AG10803 (cell line): ENCODE measurements at regions not wholly inside any gene's neighbourhood (a gene's known extent, or its start where the extent isn't known, plus 50 kb on each side); places are given as distances from the start of the nearest gene placed in this dataset.

Experiments
- DNase-seq: peaks from one replicate; pipeline ENCODE4 v3.0.0; 2010; ENCODE audit warnings: low read depth
- H3K4me3 ChIP-seq: 2 replicates; pipeline ENCODE4 v1.5.1; 2011; ENCODE audit warnings: mild to moderate bottlenecking, low read length, control low read depth
- TF ChIP-seq, protein P1 (sequence below): conservative IDR thresholded peaks from 2 replicates; pipeline ENCODE4 v1.5.1; 2011; ENCODE audit warnings: mild to moderate bottlenecking, low read length, control low read depth, inconsistent platforms

- no peak for DNase-seq
- TF ChIP-seq, protein P1, sequence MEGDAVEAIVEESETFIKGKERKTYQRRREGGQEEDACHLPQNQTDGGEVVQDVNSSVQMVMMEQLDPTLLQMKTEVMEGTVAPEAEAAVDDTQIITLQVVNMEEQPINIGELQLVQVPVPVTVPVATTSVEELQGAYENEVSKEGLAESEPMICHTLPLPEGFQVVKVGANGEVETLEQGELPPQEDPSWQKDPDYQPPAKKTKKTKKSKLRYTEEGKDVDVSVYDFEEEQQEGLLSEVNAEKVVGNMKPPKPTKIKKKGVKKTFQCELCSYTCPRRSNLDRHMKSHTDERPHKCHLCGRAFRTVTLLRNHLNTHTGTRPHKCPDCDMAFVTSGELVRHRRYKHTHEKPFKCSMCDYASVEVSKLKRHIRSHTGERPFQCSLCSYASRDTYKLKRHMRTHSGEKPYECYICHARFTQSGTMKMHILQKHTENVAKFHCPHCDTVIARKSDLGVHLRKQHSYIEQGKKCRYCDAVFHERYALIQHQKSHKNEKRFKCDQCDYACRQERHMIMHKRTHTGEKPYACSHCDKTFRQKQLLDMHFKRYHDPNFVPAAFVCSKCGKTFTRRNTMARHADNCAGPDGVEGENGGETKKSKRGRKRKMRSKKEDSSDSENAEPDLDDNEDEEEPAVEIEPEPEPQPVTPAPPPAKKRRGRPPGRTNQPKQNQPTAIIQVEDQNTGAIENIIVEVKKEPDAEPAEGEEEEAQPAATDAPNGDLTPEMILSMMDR, result no peak
Observed at GRCh38 chr3:118337649-118338048, 697.0 kb downstream of the IGSF11 start.

GRCh38 chr3:118347396-118348168, 687.1 kb downstream of the IGSF11 start:
- no peak for DNase-seq
- TF ChIP-seq, protein P1, result no peak
- H3K4me3 ChIP-seq, result no peak overlapping the region

More at GRCh38 chr3:118337649-118338048, 697.0 kb downstream of the IGSF11 start:
- H3K4me3 ChIP-seq, result no peak overlapping the region

- no peak overlapping the region for H3K4me3 ChIP-seq
- TF ChIP-seq, protein P1, result no peak
- DNase-seq, result no peak
Observed at GRCh38 chr3:118348169-118348557, 686.5 kb downstream of the IGSF11 start.

DNA sequence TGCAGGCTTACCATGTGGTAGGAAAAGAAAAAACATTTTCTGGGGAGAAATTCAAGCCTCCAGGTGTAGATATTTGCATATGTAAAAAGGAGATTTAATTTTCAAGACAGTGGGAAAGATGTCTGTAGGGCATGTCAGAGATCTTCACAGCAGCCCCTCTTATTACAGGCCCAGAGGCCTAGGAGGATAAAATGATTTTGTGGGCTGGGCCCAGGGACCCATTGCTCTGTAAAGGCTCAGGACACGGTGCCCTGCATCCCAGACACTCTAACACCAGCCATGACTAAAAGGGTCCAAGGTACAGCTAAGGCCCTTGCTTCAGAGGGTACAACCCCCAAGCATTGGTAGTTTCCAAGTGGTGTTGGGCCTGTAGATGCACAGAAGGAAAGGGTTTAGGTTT, 680.1 kb downstream of the IGSF11 start:
- no peak for DNase-seq
- H3K4me3 ChIP-seq, result no peak overlapping the region
- TF ChIP-seq, protein P1, result no peak

DNA sequence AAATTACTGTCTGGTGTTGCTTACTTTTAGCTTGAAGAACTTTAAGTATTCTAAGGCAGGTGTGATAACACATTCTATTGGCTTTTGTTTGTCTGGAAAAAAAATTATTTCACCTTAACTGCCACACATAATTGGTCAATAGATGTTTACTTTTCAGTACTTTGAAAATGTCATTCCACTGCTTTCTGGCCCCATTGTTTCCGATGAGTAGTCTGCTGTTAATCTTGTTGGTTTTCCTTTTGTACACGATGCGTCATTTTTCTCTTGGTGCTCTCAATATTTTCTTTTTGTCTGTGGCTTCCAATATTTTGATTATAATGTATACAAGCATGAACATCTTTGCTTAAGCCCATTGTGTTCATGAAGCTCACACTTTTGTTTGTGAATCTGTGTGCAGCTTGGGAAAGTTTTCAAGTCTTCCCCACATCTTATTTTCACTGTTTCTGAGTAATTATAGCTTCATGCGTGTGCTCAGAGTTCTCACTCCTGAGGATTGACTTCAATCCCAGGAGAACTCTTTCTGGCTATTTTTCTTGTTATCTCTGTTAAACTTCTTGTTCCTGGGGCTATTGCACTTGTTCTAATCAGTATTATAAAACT, 664.7 kb downstream of the IGSF11 start:
- TF ChIP-seq, protein P1, result no peak
- DNase-seq, result no peak
- no peak overlapping the region for H3K4me3 ChIP-seq

DNA sequence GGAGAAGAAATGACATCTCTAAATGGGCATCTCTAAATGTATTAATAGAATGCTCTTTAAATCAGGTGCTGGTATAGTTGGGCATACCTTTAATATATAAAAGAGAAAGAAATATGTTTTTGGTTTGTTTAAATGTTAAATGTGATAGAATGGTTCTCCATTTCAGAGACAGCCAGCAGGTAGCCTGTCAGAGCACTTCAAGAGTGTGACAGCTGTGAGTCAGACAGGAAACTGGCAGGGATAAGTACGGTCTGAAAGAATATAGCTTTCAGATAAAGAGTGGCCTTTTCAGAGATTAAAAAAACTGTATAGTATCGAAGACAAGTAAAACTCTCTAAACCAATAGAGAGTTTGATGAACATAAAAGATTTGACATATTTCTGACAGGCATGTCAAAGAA, 654.1 kb downstream of the IGSF11 start:
- H3K4me3 ChIP-seq, result no peak overlapping the region
- DNase-seq, result no peak
- TF ChIP-seq, protein P1, result no peak

GRCh38 chr3:118396491-118396890, 638.2 kb downstream of the IGSF11 start:
- DNase-seq, result no peak
- TF ChIP-seq, protein P1, result no peak
- no peak overlapping the region for H3K4me3 ChIP-seq
